GM10266 (cell line): ENCODE measurements at regions not wholly inside any gene's neighbourhood (a gene's known extent, or its start where the extent isn't known, plus 50 kb on each side); places are given as distances from the start of the nearest gene placed in this dataset.

ENCODE experiments used
- DNase-seq: peaks from one replicate; pipeline ENCODE4 v3.0.0; 2012; ENCODE audit errors: extremely low spot score
- CTCF ChIP-seq: IDR thresholded peaks from 2 replicates; pipeline ENCODE4 v1.5.1; 2012; ENCODE audit warnings: mild to moderate bottlenecking, low read depth; ENCODE audit not compliant: control insufficient read depth, insufficient read depth; ENCODE audit errors: missing control alignments

- no peak for TF ChIP-seq CTCF
- no peak for DNase-seq
Measured at GRCh38 chr4:125262502-125262901, 52.3 kb upstream of the FAT4 start.

- no peak for TF ChIP-seq CTCF
- no peak for DNase-seq
Measured at GRCh38 chr4:125262079-125262478, 52.7 kb upstream of the FAT4 start.

GRCh38 chr4:125254106-125254505 is 60.6 kb upstream of the FAT4 start:
- TF ChIP-seq CTCF: no peak
- no peak for DNase-seq

GRCh38 chr4:125244848-125245450 is 69.8 kb upstream of the FAT4 start:
- DNase-seq: no peak
- TF ChIP-seq CTCF: no peak

- TF ChIP-seq CTCF: no peak
- DNase-seq: no peak
Measured at GRCh38 chr4:125243789-125244397, 70.9 kb upstream of the FAT4 start.

GRCh38 chr4:125235971-125236370 is 78.8 kb upstream of the FAT4 start:
- no peak for TF ChIP-seq CTCF
- DNase-seq: no peak

- DNase-seq: no peak
Measured at GRCh38 chr4:125231661-125232060, 83.1 kb upstream of the FAT4 start.

More at GRCh38 chr4:125231661-125232060, 83.1 kb upstream of the FAT4 start:
- TF ChIP-seq CTCF: no peak
